IgD-negative memory B cell (primary cell): ENCODE measurements at regions not wholly inside any gene's neighbourhood (a gene's known extent, or its start where the extent isn't known, plus 50 kb on each side); places are given as distances from the start of the nearest gene placed in this dataset.

Source experiments
- H3K27ac Mint-ChIP-seq, 3 donors: one replicate each; pipeline ENCODE4 v1.8.0; 2020 to 2022; ENCODE audit warnings: mild to moderate bottlenecking in 3 of 3, mixed read lengths in 3 of 3, moderate library complexity in 1 of 3
- H3K27me3 Mint-ChIP-seq: one replicate; pipeline ENCODE4 v1.8.0; 2021; ENCODE audit warnings: mixed read lengths
- H3K36me3 Mint-ChIP-seq: one replicate; pipeline ENCODE4 v1.8.0; 2020; ENCODE audit warnings: mild to moderate bottlenecking, mixed read lengths
- H3K4me1 Mint-ChIP-seq, 3 donors: one replicate each; pipeline ENCODE4 v1.8.0; 2020 to 2022; ENCODE audit warnings: mixed read lengths in 3 of 3, mild to moderate bottlenecking in 1 of 3
- H3K4me3 Mint-ChIP-seq, 4 donors: one replicate each; pipeline ENCODE4 v1.8.0; 2020 to 2022; ENCODE audit warnings: mild to moderate bottlenecking in 4 of 4, mixed read lengths in 4 of 4, moderate library complexity in 3 of 4
- H3K9me3 Mint-ChIP-seq, 3 donors: one replicate each; pipeline ENCODE4 v1.8.0; 2020 to 2021; ENCODE audit warnings: mixed read lengths in 3 of 3, mild to moderate bottlenecking in 1 of 3

GRCh38 chr6:143605906-143606521 lies 71.8 kb upstream of the PHACTR2 start:
- Mint-ChIP-seq H3K27ac (no peak overlapping the region), H3K4me3 (no peak overlapping the region), H3K4me1 (no peaks in the 10 kb centered on the region), H3K9me3 (no peaks in the 10 kb centered on the region), H3K27me3 (no peaks in the 10 kb centered on the region), H3K36me3 (peaks cover 4% of the 10 kb centered on the region)

GRCh38 chr6:143603455-143603854 lies 74.3 kb upstream of the PHACTR2 start:
- H3K9me3 Mint-ChIP-seq: no peaks in the 10 kb centered on the region

GRCh38 chr6:143601504-143601903 lies 76.3 kb upstream of the PHACTR2 start:
- no peaks in the 10 kb centered on the region for H3K27me3 Mint-ChIP-seq
- H3K9me3 Mint-ChIP-seq: peaks cover 0 to 8% (median 3%) of the 10 kb centered on the region in 3 donors
- no peak overlapping the region for H3K4me3 Mint-ChIP-seq
- H3K4me1 Mint-ChIP-seq: peaks cover 0 to 12% (median 5%) of the 10 kb centered on the region in 3 donors
- H3K36me3 Mint-ChIP-seq: peaks cover 3% of the 10 kb centered on the region
- H3K27ac Mint-ChIP-seq: no peak overlapping the region

More at GRCh38 chr6:143603455-143603854, 74.3 kb upstream of the PHACTR2 start:
- Mint-ChIP-seq H3K36me3 (peaks cover 4% of the 10 kb centered on the region), H3K27me3 (no peaks in the 10 kb centered on the region), H3K27ac (peak overlapping the region in 1 of 3 donors; percentile 27), H3K4me1 (peaks cover 0 to 5% (median 5%) of the 10 kb centered on the region in 3 donors), H3K4me3 (no peak overlapping the region)

DNA sequence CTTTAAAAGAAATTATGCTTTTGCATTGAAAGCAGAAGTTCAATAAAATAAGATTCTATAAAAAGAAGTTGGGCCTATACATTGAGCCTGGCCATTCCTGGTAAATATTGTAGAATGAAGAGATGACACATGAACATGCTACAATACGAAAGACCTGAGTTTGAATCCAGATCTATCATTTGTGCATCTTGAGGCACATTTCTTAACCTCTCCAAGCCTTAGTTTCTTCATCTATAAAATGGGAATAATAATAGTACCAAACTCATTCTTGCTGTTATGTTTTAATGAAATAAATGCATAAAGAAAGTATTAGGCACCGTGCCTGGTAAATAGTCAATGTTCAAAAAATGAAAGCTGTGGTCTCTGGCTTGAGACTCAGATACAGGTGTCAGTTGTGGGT lies 76.9 kb upstream of the PHACTR2 start:
- Mint-ChIP-seq H3K27ac (no peak overlapping the region), H3K27me3 (no peaks in the 10 kb centered on the region), H3K4me3 (no peak overlapping the region), H3K36me3 (peaks cover 3% of the 10 kb centered on the region), H3K9me3 (peaks cover 0 to 8% (median 3%) of the 10 kb centered on the region in 3 donors), H3K4me1 (peaks cover 0 to 12% (median 5%) of the 10 kb centered on the region in 3 donors)

DNA sequence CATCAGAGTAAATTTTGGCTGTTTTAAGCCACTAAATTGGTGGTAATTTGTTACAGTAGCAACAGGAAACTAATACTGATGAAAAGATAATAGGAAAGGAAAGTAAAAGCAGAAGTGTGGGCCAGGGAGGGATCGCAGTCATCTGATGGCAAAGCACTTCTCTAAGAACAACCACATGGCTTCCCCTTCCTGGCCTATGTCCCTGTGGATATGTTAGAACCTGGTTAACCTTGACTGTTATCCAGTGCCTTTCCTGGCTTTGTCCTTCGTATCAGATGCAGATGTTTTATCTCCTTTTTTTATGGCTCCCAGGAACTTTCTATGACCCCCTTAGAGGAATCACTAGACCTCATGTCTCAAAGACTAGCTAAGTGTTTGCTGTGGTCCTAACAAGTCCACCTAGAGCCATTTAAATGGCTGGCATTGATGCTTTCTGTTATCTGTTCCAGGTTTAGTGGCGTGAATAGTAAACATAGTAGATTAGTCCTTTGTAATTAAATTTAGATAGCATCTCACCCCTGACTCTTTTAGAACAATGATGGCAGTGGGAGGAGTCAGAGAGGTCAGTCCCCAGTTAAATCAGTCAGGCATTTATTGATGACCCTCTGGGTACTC lies 79.2 kb upstream of the PHACTR2 start:
- H3K36me3 Mint-ChIP-seq: peaks cover 2% of the 10 kb centered on the region
- no peak overlapping the region for H3K27ac Mint-ChIP-seq
- H3K27me3 Mint-ChIP-seq: no peaks in the 10 kb centered on the region
- H3K4me3 Mint-ChIP-seq: peak overlapping the region in 2 of 4 donors; percentile 7 to 17
- peaks cover 0 to 8% (median 3%) of the 10 kb centered on the region in 3 donors for H3K9me3 Mint-ChIP-seq
- H3K4me1 Mint-ChIP-seq: peaks cover 3 to 12% (median 10%) of the 10 kb centered on the region in 3 donors

GRCh38 chr6:143596866-143597265 lies 80.9 kb upstream of the PHACTR2 start:
- Mint-ChIP-seq H3K9me3 (peaks cover 0 to 8% (median 3%) of the 10 kb centered on the region in 3 donors), H3K4me1 (peaks cover 5 to 12% (median 10%) of the 10 kb centered on the region in 3 donors), H3K27ac (no peak overlapping the region), H3K36me3 (no peaks in the 10 kb centered on the region), H3K27me3 (no peaks in the 10 kb centered on the region), H3K4me3 (no peak overlapping the region)

DNA sequence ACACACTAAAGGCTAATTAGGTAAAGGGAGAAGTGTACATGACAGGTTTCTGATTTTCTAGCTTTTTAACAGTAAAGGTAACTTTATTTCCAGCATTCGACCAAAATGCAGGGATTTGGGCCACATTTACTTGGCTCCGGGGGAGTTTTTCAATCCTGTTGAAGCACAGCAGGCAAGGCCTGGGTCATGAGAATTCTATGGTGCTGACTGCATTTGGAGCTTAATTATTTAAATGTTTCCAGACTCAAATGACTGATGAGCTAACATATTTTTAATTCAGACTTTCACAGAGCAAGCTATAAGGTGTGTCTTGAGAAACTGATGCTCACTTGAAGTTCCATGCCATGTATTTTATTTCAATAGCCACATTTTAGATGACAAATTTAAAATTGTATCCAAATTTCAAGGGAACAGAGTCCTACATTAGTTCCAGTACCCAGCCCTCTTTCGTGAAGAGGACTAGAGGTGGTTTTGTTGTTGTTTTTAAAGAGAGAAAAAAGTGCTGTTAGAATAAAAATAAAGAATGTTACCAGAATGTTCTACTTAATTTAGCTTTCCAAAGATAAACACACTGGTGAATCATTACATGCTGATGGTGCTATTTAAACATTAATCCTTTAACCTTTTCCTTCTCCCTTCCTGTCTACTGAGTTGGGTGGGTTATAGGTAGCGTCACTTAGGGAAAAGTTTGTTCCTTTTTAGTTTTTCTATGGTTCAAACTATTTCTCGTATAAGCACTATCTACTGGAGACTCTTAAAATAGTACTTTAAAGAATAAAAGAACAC lies 82.3 kb upstream of the PHACTR2 start:
- Mint-ChIP-seq H3K27ac (no peak overlapping the region), H3K4me1 (peaks cover 6 to 12% (median 10%) of the 10 kb centered on the region in 3 donors)

GRCh38 chr6:143594647-143595046 lies 83.1 kb upstream of the PHACTR2 start:
- no peaks in the 10 kb centered on the region for H3K27me3 Mint-ChIP-seq
- H3K27ac Mint-ChIP-seq: no peak overlapping the region
- H3K4me3 Mint-ChIP-seq: no peak overlapping the region
- H3K4me1 Mint-ChIP-seq: peaks cover 6 to 11% (median 10%) of the 10 kb centered on the region in 3 donors
- no peaks in the 10 kb centered on the region for H3K36me3 Mint-ChIP-seq
- peaks cover 0 to 8% (median 3%) of the 10 kb centered on the region in 3 donors for H3K9me3 Mint-ChIP-seq

More for the DNA sequence above, 82.3 kb upstream of the PHACTR2 start:
- no peaks in the 10 kb centered on the region for H3K36me3 Mint-ChIP-seq
- no peaks in the 10 kb centered on the region for H3K27me3 Mint-ChIP-seq
- no peak overlapping the region for H3K4me3 Mint-ChIP-seq
- peaks cover 0 to 8% (median 3%) of the 10 kb centered on the region in 3 donors for H3K9me3 Mint-ChIP-seq

DNA sequence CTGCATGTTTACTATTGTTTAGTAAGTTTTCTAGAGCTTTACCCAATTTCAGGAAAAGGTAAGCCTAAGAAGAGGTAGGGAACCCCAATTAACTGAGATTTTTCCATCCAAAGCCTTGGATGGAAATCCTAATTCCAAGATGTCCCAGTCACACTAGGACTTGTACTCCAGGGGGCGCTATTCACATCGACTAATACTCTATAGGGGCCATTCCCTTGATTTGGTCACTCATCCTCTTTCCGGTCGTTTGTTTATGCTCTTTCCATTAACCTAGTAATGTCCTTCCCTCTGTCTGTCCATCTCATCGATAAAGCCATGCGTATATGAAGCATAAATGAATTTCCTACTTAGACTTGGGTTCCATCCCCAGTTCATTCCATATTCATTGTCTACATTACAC lies 80.8 kb upstream of the FUCA2 start:
- no peaks in the 10 kb centered on the region for H3K27me3 Mint-ChIP-seq
- H3K4me1 Mint-ChIP-seq: peaks cover 1 to 8% (median 5%) of the 10 kb centered on the region in 3 donors
- peaks cover 0 to 2% (median 0%) of the 10 kb centered on the region in 3 donors for H3K9me3 Mint-ChIP-seq

GRCh38 chr6:143591441-143591840 lies 79.9 kb upstream of the FUCA2 start:
- H3K4me1 Mint-ChIP-seq: peaks cover 0 to 8% (median 5%) of the 10 kb centered on the region in 3 donors
- no peak overlapping the region for H3K27ac Mint-ChIP-seq
- H3K36me3 Mint-ChIP-seq: peaks cover 4% of the 10 kb centered on the region
- H3K27me3 Mint-ChIP-seq: no peaks in the 10 kb centered on the region
- no peaks in the 10 kb centered on the region for H3K9me3 Mint-ChIP-seq
- H3K4me3 Mint-ChIP-seq: no peak overlapping the region

More for the DNA sequence above, 80.8 kb upstream of the FUCA2 start:
- Mint-ChIP-seq H3K36me3 (peaks cover 4% of the 10 kb centered on the region), H3K4me3 (no peak overlapping the region), H3K27ac (no peak overlapping the region)

DNA sequence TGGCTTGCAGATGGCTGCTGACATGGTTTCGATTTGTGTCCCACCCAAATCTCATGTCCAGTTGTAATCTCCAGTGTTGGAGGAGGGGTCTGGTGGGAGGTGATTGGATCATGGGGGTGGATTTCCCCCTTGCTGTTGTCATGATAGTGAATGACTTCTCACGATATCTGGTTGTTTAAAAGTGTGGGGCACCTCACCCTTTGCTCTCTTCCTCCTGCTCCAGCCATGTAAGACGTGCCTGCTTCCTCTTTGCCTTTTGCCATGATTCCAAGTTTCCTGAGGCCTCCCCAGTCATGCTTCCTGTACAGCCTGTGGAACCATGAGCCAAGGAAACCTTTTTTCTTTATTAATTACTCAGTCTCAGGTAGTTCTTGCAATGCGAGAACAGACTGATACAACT lies 77.6 kb upstream of the FUCA2 start:
- Mint-ChIP-seq H3K36me3 (peaks cover 4% of the 10 kb centered on the region), H3K27me3 (no peaks in the 10 kb centered on the region), H3K9me3 (no peaks in the 10 kb centered on the region), H3K27ac (no peak overlapping the region), H3K4me3 (no peak overlapping the region), H3K4me1 (peaks cover 0 to 5% (median 0%) of the 10 kb centered on the region in 3 donors)

- Mint-ChIP-seq H3K4me3 (no peak overlapping the region), H3K36me3 (peaks cover 5% of the 10 kb centered on the region), H3K4me1 (peaks cover 0 to 4% (median 0%) of the 10 kb centered on the region in 3 donors), H3K9me3 (no peaks in the 10 kb centered on the region), H3K27ac (no peak overlapping the region), H3K27me3 (no peaks in the 10 kb centered on the region)
These were observed 75.0 kb upstream of the FUCA2 start for GRCh38 chr6:143586557-143586956.

- Mint-ChIP-seq H3K27ac (no peak overlapping the region), H3K4me3 (no peak overlapping the region), H3K9me3 (no peaks in the 10 kb centered on the region), H3K27me3 (no peaks in the 10 kb centered on the region), H3K4me1 (peaks cover 0 to 4% (median 0%) of the 10 kb centered on the region in 3 donors), H3K36me3 (peaks cover 8% of the 10 kb centered on the region)
These were observed 74.2 kb upstream of the FUCA2 start for GRCh38 chr6:143585716-143586115.

DNA sequence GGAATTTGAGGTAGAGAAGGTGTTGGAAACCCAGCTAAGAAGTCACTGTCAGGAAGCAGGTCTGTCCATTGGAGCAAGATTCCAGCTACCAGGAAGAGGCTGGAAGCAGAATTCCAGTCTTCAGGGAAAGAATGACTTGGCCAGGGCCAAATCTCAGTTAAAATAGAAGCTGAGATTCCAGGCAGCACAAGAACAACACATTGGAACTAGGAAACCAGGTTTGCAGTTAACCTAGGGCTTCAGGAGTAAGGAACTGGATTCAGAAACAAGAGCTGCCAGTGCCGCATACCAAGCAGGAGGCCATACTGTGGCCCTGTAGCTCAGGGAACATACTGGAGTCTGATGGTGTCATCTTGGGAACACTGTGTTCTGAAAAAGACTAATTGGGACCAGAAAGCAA lies 73.7 kb upstream of the FUCA2 start:
- no peaks in the 10 kb centered on the region for H3K9me3 Mint-ChIP-seq
- H3K4me3 Mint-ChIP-seq: no peak overlapping the region
- no peak overlapping the region for H3K27ac Mint-ChIP-seq
- H3K27me3 Mint-ChIP-seq: no peaks in the 10 kb centered on the region
- H3K4me1 Mint-ChIP-seq: peaks cover 0 to 4% (median 0%) of the 10 kb centered on the region in 3 donors
- peaks cover 8% of the 10 kb centered on the region for H3K36me3 Mint-ChIP-seq
